ENCODE measurements at regions not wholly inside any gene's neighbourhood (a gene's known extent, or its start where the extent isn't known, plus 50 kb on each side); places are given as distances from the start of the nearest gene placed in this dataset.

- POLR2A ChIA-PET: no interaction called here
Measured at GRCh38 chr5:3811116-3811515, 215.5 kb downstream of the IRX1 start.

GRCh38 chr5:3818624-3819023 is 223.0 kb downstream of the IRX1 start:
- no peaks in the 10 kb centered on the region for H3K4me1 ChIP-seq
- no peak for FAIRE-seq
- CTCF ChIA-PET: no interaction called here
- 25% methylated on average over 6 of the region's 6 CpGs for WGBS (ENCODE audit: missing lambda C conversion rate)
- no peak for TF ChIP-seq RNF2 (IDR thresholded peaks at IDR 0.05; ENCODE audit: borderline replicate concordance, low read depth)
- no peak for TF ChIP-seq HES2 (IDR thresholded peaks at IDR 0.05)
- TF ChIP-seq JUN (IDR thresholded peaks at IDR 0.05): no peak
- no peak for TF ChIP-seq TP53 (CRISPR knock-in tag; IDR thresholded peaks at IDR 0.05)
- TF ChIP-seq E2F6 (IDR thresholded peaks at IDR 0.05; ENCODE audit: borderline replicate concordance, low read depth): no peak
- no peak for TF ChIP-seq CBX8 (IDR thresholded peaks at IDR 0.05)
- no peak overlapping the region for H3K27ac ChIP-seq
- POLR2A ChIA-PET: no interaction called here
- no peak for DNase-seq (ENCODE audit: low read depth in 1 of 2, low spot score in 1 of 2)
- no peak overlapping the region for H3K4me3 ChIP-seq
- no peaks in the 10 kb centered on the region for H3K9me3 ChIP-seq
- no peak for ATAC-seq
- H3K4me2 ChIP-seq: no peak overlapping the region

More at GRCh38 chr5:3811116-3811515, 215.5 kb downstream of the IRX1 start:
- FAIRE-seq (no peak), DNase-seq (ENCODE audit: low read depth in 1 of 2, low spot score in 1 of 2) (no peak), ATAC-seq (no peak)
- Histone ChIP-seq H3K9me3 (no peaks in the 10 kb centered on the region), H3K4me3 (no peak overlapping the region), H3K27ac (no peak overlapping the region), H3K4me2 (no peak overlapping the region), H3K4me1 (no peaks in the 10 kb centered on the region)
- WGBS (ENCODE audit: missing lambda C conversion rate): 11% methylated on average over 1 of the region's 1 CpG
- CTCF ChIA-PET: no interaction called here
- TF ChIP-seq FOXS1 (CRISPR knock-in tag; IDR thresholded peaks at IDR 0.05) (no peak), CBX2 (IDR thresholded peaks at IDR 0.05; ENCODE audit: borderline replicate concordance, low read depth) (no peak), CHD2 (IDR thresholded peaks at IDR 0.05; ENCODE audit: low read length, partially characterized antibody) (no peak), E2F6 (IDR thresholded peaks at IDR 0.05; ENCODE audit: borderline replicate concordance, low read depth) (no peak), PBX3 (IDR thresholded peaks at IDR 0.05) (no peak), CBX8 (IDR thresholded peaks at IDR 0.05) (no peak), SREBF2 (IDR thresholded peaks at IDR 0.05) (no peak), HOXA7 (CRISPR knock-in tag; IDR thresholded peaks at IDR 0.05) (no peak)

- Histone ChIP-seq H3K27ac (no peak overlapping the region), H3K4me2 (no peak overlapping the region), H3K4me3 (no peak overlapping the region), H3K9me3 (no peaks in the 10 kb centered on the region), H3K4me1 (no peaks in the 10 kb centered on the region)
- CTCF ChIA-PET: no interaction called here
- WGBS (ENCODE audit: missing lambda C conversion rate): 6% methylated on average over 12 of the region's 12 CpGs
- ATAC-seq (no peak), DNase-seq (ENCODE audit: low read depth in 1 of 2, low spot score in 1 of 2) (no peak), FAIRE-seq (no peak)
- TF ChIP-seq MAFK (IDR thresholded peaks at IDR 0.05; ENCODE audit: partially characterized antibody): peak; percentile 23
- TF ChIP-seq EHF (CRISPR knock-in tag; IDR thresholded peaks at IDR 0.05): no peak
- POLR2A ChIA-PET: no interaction called here
Measured at GRCh38 chr5:3825531-3826451, 230.2 kb downstream of the IRX1 start.

- FAIRE-seq (no peak), ATAC-seq (no peak), DNase-seq (ENCODE audit: low read depth in 1 of 2, low spot score in 1 of 2) (no peak)
- H3K4me2 ChIP-seq: no peak overlapping the region
- TF ChIP-seq HDAC2 (IDR thresholded peaks at IDR 0.05): no peak
- no peak for TF ChIP-seq RFX5 (IDR thresholded peaks at IDR 0.05)
- no peaks in the 10 kb centered on the region for H3K4me1 ChIP-seq
- 26% methylated on average over 8 of the region's 8 CpGs for WGBS (ENCODE audit: missing lambda C conversion rate)
- H3K4me3 ChIP-seq: no peak overlapping the region
- ChIA-PET CTCF (interaction anchor here (0.6 kb wide), 1 partner anchor 290 kb away, joined by 3 read pairs; no protein-coding TSS in a partner anchor), POLR2A (no interaction called here)
- H3K27ac ChIP-seq: no peak overlapping the region
- no peaks in the 10 kb centered on the region for H3K9me3 ChIP-seq
Measured at GRCh38 chr5:3827624-3828023, 232.0 kb downstream of the IRX1 start.
